NCI-H187 treated with DMSO at 0.1 percent for 48 hours (cell line): ENCODE measurements at regions not wholly inside any gene's neighbourhood (a gene's known extent, or its start where the extent isn't known, plus 50 kb on each side); places are given as distances from the start of the nearest gene placed in this dataset.

Experiments
- DNase-seq: peaks from one replicate; lab custom pipeline; 2025; lab: John Stamatoyannopoulos, UW

DNA sequence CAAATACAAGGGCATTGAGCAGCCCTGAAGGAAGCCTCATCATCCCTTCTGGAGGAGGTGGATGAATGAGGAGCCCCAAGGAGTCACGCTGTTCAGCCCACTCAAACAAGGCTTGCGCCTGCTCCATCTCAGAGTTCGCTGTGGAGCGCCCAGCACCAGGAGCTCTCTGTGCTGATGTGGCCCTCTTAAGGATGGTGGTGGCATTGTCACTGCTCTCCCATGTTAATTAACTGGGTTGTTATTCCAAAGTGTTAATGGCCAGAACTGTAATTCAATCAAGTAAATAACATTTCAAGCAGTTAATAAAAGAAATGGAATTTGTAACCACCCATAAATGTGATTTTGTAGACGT is 726.0 kb upstream of the RAB6C start:
- DNase-seq: no peak

DNA sequence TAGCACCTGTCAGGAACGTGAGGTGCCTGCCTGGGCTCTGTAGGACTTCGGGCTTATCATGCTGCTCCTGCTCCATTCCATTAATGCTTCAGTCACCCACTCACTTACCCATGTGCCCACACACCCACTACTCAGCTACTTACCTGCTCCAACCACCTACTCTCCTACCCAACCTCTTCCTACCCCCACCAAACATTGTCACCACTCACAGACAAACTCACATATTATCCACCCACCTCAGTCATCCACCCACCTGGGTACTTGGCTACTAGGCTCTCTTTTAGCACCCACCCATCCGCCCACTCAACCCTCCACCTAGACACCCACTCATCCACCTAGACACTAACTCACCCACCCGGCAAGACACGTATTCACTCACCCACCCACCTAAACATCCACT is 724.7 kb upstream of the RAB6C start:
- no peak for DNase-seq

DNA sequence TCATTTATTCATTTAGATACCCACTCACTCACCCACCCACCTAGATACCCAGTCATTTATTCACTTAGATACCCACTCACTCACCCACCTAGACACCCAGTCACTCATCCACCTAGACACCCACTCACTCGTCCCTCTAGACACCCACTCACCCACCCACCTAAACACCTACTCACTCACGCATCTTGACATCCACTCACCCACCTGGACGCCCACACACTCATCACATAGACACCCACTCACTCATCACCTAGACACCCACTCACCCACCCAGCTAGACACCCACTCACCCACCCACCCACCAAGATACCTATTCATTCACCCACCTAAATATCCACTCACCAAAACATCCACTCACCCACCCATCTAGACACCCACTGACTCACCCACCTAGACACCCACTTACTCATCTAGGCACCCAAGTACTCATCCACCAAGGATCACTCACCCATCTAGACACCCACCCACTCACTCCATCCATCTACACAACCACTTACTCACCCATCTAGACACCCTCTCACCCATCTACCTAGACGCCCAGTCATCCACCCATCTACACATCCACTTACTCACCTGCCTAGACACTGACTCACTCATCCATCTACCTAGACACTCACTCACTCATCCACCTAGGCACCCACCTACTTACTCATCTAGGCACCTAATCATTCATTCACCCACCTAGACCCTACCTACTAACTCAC is 723.7 kb upstream of the RAB6C start:
- DNase-seq: no peak

DNA sequence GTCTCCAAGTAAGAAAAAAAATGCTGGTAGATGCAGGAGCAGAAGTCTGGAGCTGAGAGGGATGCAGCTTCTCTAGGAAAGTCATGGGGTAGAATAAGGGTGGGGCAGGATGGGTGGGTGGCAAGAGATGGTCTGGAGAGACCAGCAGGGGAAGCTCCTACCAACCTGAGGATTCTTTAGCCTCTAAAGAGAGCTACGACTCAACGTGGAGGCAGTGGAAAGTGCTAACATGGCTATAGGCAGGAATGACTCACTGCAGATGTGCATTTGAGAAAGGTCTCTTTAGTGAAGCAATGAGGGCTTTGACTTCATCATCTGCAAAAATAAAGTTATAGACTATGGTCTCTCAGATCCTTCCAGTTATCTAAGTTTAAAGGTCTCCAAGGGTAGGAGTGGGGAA is 722.8 kb upstream of the RAB6C start:
- DNase-seq: no peak

DNA sequence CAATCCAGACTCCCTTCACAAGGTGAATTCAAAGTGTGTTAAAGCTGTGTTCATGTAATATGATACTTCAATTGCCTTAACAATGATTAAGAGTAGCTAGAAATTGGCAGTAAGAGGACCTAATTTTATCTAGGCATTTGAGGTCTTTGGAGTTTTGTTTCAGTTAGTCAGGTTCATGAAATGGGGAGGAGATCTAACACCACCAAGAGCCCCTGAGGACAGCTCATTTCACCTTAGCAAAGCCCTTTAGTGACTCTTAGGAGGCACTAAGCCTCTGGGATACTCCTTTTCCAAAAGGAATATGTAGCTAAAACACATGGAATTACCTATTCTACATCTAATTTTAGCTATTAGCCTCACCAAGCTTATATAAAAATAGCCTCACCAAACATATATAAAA is 716.5 kb upstream of the RAB6C start:
- DNase-seq: no peak

DNA sequence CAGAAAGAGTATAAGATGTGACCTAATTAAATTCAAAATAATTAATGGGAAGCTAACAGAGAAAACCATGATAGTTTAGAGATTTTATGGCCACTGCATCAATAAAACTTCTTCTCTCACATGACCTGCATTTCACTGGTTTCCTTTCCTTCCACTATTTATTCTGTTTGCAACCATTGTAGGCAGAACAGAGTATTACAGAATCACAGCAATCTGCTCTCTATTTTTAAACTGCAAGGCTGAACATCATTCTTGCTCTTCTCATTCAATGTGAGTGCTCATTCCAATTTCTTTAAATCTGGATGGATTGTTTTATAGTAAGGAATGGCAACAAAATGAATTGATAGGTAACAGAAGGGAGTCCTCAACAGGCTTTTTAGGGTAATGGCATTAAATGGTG is 715.5 kb upstream of the RAB6C start:
- DNase-seq: no peak

DNA sequence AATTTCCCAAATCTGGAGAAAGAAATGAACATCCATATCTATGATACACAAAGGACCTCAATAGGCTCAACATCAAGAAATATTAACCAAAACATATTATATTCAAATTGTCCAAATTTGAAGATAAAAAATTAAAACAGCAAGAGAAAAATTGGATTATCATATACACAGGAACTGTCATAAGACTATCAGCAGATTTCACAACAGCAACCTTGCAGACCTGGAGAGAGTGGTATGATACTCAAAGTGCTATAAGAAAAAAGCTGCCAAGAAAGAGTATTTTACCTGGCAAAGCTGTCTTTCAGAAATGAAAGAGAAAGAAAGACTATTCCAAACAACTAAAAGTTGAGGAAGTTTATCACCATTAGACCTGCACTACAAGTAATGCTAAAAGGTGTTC is 711.9 kb upstream of the RAB6C start:
- DNase-seq: no peak

DNA sequence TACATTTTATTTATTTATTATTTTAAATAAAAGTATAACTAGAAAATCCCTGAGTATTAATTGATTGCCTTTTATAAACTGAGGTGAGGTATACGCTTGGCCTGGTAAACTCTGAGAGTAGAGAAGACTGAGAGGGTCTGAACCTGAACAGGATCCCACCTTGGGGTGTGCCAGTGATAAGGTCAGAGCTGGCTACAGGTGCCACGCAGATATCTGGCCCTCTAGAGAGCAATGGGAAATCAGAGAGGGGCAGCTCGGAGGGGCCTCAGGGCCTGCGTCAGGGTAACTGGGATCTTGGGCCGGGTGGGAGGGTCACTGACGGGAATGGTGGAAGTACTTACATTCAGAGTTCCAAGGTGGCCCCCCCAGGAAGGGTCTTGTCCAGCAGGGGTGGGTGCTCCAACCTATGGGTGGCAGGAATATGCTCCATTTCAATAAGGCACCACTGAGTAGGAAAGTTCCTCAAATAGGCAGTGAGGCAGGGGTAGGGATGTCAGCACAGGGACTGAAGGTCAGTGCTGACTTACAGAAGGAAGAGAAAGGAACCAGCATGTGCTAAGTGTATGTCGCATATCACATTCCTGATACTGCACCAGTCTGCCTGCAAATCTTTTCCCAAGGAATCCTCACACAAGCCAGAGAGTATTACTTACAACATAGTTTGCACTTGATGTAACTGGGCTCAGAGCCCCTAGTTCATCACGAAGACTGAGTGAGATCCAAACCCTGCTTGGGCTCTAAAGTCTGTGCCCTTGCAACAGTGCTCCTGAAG is 706.0 kb upstream of the RAB6C start:
- DNase-seq: no peak

DNA sequence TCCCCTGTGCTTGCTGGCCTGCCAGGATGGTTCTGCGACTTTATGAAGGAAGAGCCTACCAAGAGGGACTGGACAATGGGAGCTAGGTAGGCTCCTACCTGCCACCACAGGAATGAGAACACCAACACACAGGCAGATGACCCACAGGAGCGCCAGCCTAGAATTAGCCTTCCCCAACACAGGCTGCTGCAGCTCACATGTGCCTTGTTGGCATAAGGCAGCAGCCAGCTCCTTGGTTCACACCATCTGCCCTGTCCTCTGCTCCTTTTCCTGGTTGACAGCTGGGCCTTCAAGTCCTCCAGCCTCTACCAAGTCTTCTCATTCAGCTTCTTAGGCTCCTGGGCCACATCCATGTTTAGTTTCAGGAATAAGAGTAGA is 705.4 kb upstream of the RAB6C start:
- DNase-seq: no peak

DNA sequence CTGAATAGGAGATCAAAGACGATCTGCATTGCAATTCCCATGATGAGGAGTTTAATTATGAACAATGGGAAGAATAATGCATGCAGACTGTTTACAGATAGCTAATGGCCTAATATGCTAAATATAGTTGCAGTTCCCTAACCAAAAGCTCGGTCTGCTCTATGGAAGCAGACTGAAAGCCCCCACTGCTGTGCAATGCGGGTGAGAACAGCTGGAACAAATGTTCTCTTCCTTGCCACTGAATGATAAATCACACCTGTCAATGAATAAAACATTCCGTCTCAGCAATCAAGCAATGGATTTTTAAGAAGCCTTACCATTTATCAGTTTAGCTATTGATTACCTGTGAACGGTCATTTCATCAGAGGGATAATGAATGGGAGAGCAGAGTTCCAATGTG is 704.5 kb upstream of the RAB6C start:
- DNase-seq: no peak

DNA sequence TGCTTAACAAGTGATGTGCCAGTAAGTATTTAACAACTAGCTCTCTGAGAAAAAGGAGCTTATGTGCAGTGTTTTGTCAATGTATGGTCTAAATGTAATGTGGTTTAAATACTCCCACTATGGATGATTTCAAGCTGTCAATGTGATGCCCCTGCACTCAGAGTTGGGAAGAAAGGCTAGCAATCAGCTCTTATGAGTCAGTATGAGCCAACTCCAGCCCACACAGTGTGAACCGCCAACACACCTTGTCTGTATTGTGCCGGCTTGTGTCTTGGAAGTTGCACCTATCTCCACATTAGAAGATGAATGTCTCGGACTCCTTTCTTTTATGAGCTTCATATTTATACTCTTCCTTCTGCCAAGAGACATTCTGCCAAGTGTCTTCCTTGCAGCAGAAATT is 703.8 kb upstream of the RAB6C start:
- DNase-seq: no peak

DNA sequence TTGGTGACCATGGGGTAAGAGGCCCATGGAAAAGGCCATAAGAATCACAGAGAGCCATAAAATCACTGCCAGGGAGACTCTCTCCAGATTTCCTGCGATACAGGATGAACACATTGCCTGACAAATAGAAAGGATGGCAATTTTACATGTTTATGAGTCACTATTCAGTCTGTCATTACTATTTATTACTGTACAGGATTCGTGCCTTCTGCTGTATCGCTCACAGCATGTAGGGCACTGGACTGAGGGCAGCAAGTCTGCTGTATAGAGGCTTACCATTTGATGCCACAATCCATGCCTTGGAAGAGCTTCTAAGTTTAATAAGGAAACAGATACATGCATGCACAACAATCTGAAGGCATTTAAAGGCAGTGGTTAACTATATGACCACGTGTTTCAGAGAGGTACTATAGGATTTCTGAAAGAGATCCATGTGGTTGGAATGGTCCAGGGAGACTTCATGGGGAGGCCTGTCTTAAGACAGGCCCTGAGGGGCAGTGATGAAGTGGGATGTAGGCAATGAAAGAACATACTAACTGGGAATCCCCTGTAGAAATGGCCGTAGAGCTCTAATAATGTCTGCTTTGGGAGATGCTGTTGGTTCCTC is 702.4 kb upstream of the RAB6C start:
- DNase-seq: no peak

DNA sequence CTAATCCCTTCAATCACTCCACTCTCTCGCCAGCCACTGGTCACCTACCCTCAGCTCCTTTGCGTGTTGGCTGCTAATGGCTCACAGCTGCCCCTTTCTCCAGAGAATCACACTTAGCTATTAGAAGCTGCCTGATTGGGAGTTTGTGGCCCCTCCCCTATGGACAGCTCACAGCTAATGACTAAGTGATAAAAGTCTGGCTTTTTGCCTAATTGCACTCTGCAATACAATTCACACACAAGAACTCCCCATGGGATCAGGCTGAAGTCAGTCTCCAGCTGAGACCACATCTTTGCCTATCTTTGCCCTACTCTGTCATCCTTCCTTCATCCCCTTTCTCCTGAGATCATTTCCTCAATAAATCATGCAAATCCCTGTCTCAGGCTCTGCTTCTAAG is 701.9 kb upstream of the RAB6C start:
- no peak for DNase-seq

DNA sequence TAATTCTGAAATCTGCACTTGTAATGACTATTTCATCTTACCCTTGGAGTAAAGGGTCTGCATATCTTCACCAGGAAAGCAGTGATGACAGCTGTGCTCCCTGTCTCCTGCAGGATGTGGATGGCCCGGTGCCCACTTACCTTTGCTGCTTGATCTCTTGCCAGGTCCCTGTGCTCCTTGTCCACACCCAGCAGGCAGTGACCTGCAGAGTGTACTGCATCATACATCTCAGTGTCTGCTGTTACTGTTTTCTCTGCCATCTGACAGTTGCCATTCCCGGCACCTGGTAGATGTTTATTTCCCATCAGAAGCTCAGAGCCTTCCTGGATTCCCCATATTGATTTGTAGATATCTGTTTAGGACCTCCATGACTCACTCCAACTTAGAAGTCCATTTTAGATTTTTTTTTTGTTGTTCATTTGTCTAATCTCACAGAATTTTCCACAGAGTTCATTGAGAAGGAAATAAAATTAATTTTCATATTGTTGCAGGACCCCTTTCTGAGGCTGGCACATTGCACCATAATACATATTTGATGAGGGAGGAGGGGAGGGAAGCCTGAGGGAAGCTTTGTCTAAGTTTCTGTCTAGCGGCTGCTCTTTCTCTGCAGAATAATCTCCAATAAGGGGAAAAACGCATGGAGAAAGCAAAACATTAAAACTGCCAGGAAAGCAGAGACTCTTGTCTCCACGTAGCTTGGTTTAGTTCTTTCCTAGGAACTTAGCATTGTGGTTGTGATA is 697.5 kb upstream of the RAB6C start:
- no peak for DNase-seq

DNA sequence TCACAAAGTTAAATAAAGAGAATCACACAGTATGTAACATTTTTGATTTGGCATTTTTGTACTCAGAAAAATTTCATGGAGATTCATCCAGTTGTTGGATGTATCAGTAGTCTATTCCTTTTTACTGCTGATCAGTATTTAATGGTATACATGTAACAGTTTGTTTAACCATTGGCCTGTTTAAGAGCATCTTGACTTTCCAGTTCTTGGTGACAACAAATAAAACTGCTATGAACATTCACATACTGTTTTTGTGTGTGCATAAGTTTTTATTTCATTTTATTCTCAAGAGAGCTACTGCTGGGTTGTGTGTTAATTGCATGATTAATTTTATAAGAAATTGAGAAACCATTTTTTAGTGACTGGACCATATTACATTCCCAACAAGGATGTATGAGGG is 694.5 kb upstream of the RAB6C start:
- DNase-seq: no peak

DNA sequence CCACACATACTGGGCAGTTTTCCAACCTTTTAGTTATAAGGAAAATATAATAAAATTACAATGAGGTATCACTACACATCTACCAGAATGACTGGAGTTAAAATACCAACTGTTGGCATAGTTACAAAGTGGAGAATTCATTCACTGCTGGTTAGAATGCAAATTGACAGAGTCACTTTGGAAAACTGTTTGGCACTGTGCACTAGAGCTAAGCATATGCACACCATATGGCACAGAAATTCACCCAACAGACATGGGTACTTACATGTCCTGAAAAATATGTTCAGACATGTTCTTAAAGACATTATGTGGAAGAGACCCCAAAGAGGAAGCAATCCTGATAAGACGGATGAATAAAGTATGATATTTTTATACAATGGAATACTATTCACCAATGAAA is 686.1 kb upstream of the RAB6C start:
- no peak for DNase-seq

DNA sequence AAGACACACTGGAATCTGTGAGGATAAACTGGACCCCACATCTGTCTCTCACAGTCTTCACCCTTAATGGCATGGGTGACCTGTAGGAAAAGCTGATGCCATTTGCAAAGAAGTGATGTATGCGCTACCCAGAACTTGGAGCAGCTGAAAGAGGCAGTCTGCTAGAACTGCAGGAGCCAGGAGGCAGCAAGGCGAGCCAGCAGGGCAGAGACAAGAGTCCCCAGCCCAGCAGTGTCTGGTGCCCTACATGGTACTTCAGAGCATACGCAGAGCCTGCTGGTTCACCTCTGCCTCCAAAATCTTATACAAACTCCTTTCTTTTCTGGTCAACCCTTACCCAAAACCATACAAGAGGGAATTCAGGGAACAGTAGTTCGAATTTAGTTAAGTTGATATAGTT is 683.1 kb upstream of the RAB6C start:
- no peak for DNase-seq

DNA sequence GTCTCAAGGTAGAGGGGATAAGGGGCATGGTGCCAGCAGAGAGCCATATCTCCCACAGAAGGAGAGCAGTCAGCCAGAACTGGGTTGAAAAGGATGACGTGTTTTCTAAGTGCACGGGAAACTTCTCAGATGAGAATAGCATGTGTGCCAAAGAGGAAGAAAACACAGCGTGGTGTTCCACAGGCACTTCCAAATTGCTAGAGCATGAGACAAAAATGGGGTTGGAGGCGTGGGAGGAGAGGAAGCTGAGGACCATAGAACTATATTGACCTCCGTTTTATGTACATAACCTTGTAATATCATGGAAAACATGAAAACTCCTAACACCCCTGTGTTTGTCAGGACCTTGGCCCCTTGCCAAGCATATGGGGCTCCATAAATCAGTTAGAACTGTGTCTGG is 682.7 kb upstream of the RAB6C start:
- DNase-seq: no peak

DNA sequence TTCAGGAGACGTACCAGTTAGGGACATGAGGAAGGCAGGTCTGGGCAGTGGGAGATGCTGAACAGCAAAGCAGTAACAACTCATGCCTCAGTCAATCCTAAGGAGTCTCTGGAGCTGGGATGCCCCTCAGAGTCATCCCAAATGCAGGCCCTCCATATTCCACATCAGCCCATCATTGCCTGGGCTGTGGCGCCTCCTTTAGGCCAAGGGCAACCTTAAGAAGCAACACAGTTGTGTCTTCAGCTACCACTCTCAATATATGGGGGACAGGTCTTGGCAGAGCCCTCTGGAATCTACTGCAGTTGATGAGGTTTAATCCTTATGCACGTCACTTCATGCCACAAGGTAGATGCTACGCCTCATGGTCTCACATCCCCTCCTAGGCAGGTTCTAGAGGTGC is 682.0 kb upstream of the RAB6C start:
- DNase-seq: no peak

DNA sequence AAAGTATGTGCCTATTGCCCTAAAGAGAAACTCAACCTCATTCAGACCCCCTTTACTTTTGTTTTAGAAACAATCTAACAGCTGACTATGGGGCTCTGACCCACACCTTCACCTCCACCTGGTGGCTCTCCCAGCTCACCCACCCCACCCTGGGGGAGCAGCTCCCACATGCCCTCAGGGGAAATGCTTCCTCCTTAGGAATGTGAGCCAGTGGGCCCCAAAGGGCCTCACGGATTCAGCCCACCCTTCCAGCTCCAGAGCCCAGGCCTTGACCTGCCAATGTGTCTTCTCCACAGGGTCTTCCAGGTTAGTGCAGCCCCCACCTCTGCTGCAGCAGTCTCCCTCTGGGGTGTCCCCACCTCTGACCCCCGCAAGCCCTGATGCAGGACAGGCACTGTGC is 680.1 kb upstream of the RAB6C start:
- no peak for DNase-seq

DNA sequence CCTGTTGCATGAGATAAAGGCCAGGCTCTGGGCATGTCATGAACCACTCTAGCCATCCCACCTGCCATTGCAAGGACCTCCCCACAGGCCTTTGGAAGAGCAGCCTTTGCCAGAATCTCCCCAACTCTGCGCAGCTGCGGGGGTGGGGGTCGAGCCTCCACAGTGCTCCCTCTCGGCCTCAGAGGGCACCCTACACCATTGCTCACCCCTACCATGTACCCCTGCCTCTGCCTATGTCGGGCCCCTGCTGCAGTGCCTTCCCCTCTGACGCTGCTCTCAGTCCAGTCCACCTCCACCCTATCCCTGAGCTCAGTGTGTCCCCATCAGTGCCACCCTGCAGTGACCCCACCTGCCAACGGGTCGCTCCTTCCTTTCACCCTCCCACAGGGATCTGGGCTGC is 679.7 kb upstream of the RAB6C start:
- no peak for DNase-seq

DNA sequence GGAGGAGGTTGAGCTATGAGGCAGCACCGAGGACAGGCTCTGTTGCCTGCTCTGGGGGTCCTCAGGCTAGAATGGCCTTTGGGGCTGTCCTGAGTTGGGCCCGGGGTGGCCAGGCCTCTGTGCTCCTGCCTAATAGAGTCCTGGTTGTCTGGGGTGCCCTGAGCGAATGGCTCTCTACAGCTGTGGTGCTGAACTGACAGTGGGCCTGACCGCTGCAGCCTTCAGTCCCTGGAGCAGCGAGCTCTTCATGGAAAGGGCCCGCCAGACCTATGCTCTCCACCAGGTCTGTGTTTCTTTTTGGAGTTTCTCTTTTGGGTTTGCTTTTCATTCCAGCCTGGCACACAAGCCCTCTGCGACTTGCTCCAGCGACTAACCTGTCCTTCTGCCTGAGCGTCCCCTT is 679.0 kb upstream of the RAB6C start:
- no peak for DNase-seq

DNA sequence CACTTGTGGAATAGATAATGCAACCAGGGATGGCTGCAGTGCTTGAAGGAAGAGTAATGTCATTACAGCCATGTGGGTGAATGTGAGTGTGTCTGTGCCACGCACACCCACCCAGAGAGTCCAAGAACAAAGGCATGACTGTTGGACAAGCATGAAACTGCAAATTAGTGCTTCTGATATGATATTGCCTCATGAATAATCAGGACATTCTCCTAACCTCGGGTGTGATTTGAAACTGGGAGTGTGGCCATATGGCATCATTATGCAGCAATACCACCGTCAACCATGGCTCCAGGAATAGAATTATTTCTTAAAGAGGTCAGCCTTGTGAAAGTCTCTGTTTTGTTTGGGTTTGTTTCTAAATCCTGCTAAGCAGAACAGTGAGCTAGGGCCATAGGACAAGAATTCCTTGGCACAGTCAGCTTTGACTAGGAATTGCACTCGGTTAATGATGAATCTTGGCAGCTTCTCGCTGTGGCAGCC is 678.0 kb upstream of the RAB6C start:
- no peak for DNase-seq
